ENCODE measurements at regions not wholly inside any gene's neighbourhood (a gene's known extent, or its start where the extent isn't known, plus 50 kb on each side); places are given as distances from the start of the nearest gene placed in this dataset.
"Not testable (repeated sequence)": the region's sequence is repeated elsewhere in the genome, so short reads cannot be mapped to it uniquely, and the experiment has no call there.

- TF ChIP-seq ZNF416 (CRISPR knock-in tag; IDR thresholded peaks at IDR 0.05): no peak
- no peak for TF ChIP-seq ZNF396 (CRISPR knock-in tag; IDR thresholded peaks at IDR 0.05; ENCODE audit: borderline replicate concordance)
- no peak for TF ChIP-seq JAZF1 (CRISPR knock-in tag; IDR thresholded peaks at IDR 0.05)
- TF ChIP-seq ZNF281 (CRISPR knock-in tag; IDR thresholded peaks at IDR 0.05): no peak
- TF ChIP-seq TP53 (CRISPR knock-in tag; IDR thresholded peaks at IDR 0.05): no peak
- TF ChIP-seq ZNF425 (CRISPR knock-in tag; conservative IDR thresholded peaks at IDR 0.05): no peak
- TF ChIP-seq ZBTB21 (CRISPR knock-in tag; IDR thresholded peaks at IDR 0.05; ENCODE audit: borderline replicate concordance): no peak
- no peak for TF ChIP-seq CTCF (IDR thresholded peaks at IDR 0.05)
- no peak for TF ChIP-seq ESRRA (CRISPR knock-in tag; IDR thresholded peaks at IDR 0.05; ENCODE audit: borderline replicate concordance)
- TF ChIP-seq ZSCAN18 (CRISPR knock-in tag; IDR thresholded peaks at IDR 0.05): no peak
- TF ChIP-seq HMGA2 (CRISPR knock-in tag; IDR thresholded peaks at IDR 0.05): no peak
- no peak for TF ChIP-seq NR1H2 (CRISPR knock-in tag; IDR thresholded peaks at IDR 0.05)
- no peak for TF ChIP-seq ZMAT4 (CRISPR knock-in tag; IDR thresholded peaks at IDR 0.05)
- TF ChIP-seq GRHL2 (CRISPR knock-in tag; IDR thresholded peaks at IDR 0.05; ENCODE audit: insufficient replicate concordance, severe bottlenecking): no peak
- Mint-ChIP-seq H3K27ac (no peak overlapping the region), H3K4me1 (no peaks in the 10 kb centered on the region), H3K27me3 (ENCODE audit: low read depth) (no peaks in the 10 kb centered on the region), H3K9me3 (peaks cover 9% of the 10 kb centered on the region), H3K36me3 (no peaks in the 10 kb centered on the region), H3K4me3 (no peak overlapping the region)
- CTCF ChIA-PET: no interaction called here
- DNase-seq (ENCODE audit: low spot score) (no peak), ATAC-seq (no peak)
- POLR2A ChIA-PET: no interaction called here
These were observed 874.1 kb downstream of the LTN1 start for GRCh38 chr21:28118570-28118969.

GRCh38 chr21:28114986-28115385 lies 877.7 kb downstream of the LTN1 start:
- H3K36me3 Mint-ChIP-seq; H3K4me1 Mint-ChIP-seq; CTCF ChIA-PET; H3K4me3 Mint-ChIP-seq; H3K27me3 Mint-ChIP-seq (ENCODE audit: low read depth); ATAC-seq; DNase-seq (ENCODE audit: low spot score); H3K9me3 Mint-ChIP-seq; POLR2A ChIA-PET; H3K27ac Mint-ChIP-seq: not testable (repeated sequence)

- no peaks in the 10 kb centered on the region for H3K4me1 Mint-ChIP-seq
- ChIA-PET CTCF (no interaction called here), POLR2A (no interaction called here)
- no peak for ATAC-seq
- peaks cover 9% of the 10 kb centered on the region for H3K9me3 Mint-ChIP-seq
- H3K27me3 Mint-ChIP-seq (ENCODE audit: low read depth): no peaks in the 10 kb centered on the region
- DNase-seq (ENCODE audit: low spot score): no peak
- no peak overlapping the region for H3K4me3 Mint-ChIP-seq
- no peaks in the 10 kb centered on the region for H3K36me3 Mint-ChIP-seq
- no peak overlapping the region for H3K27ac Mint-ChIP-seq
- TF ChIP-seq ZNF423 (CRISPR knock-in tag; IDR thresholded peaks at IDR 0.05) (no peak), ZNF138 (CRISPR knock-in tag; conservative IDR thresholded peaks at IDR 0.05) (no peak), GRHL2 (CRISPR knock-in tag; IDR thresholded peaks at IDR 0.05; ENCODE audit: insufficient replicate concordance, severe bottlenecking) (no peak), RELA (CRISPR knock-in tag; IDR thresholded peaks at IDR 0.05; ENCODE audit: borderline replicate concordance) (no peak), ARID4B (CRISPR knock-in tag; IDR thresholded peaks at IDR 0.05; ENCODE audit: borderline replicate concordance) (no peak), SOX15 (CRISPR knock-in tag; IDR thresholded peaks at IDR 0.05) (no peak), ATF3 (CRISPR knock-in tag; conservative IDR thresholded peaks at IDR 0.05) (no peak)
These were observed 879.0 kb downstream of the LTN1 start for GRCh38 chr21:28113718-28114117.
